Peyer's patch (tissue), 4 donors: ENCODE measurements at regions not wholly inside any gene's neighbourhood (a gene's known extent, or its start where the extent isn't known, plus 50 kb on each side); places are given as distances from the start of the nearest gene placed in this dataset.

Source experiments
- DNase-seq, 3 donors: peaks; one replicate each; pipeline ENCODE4 v3.0.0-alpha.2; 2017 to 2019
- H3K27ac ChIP-seq, 4 donors: fragments of 200-600 bp; sonication (generic); one replicate each; pipeline ENCODE4 v1.5.1; 2016 to 2019
- H3K27me3 ChIP-seq, 2 donors: fragments of 200-600 bp; sonication (generic); one replicate each; pipeline ENCODE4 v1.5.1; 2019
- H3K36me3 ChIP-seq, 3 donors: fragments of 200-600 bp; sonication (generic); one replicate each; pipeline ENCODE4 v1.5.1; 2016 to 2019
- H3K4me1 ChIP-seq, 4 donors: fragments of 200-600 bp; sonication (generic); one replicate each; pipeline ENCODE4 v1.5.1; 2016 to 2019
- H3K4me3 ChIP-seq, 4 donors: fragments of 200-600 bp; sonication (generic); 1 replicate in 3 of 4; 2 replicates in 1 of 4; pipeline ENCODE4 v1.5.1; 2016 to 2019; ENCODE audit warnings: mild to moderate bottlenecking in 1 of 4
- H3K9me3 ChIP-seq, 4 donors: fragments of 200-600 bp; sonication (generic); one replicate each; pipeline ENCODE4 v1.5.1; 2016 to 2019; ENCODE audit warnings: mild to moderate bottlenecking in 1 of 4
- POLR2A ChIP-seq, 2 donors: fragments of 450-650 bp; IDR thresholded peaks; one replicate each; pipeline ENCODE4 v1.5.1; 2017; ENCODE audit warnings: antibody characterized with exemption in 2 of 2, mild to moderate bottlenecking in 2 of 2, moderate library complexity in 2 of 2
- TF ChIP-seq, protein P1 (sequence below), 6 experiments: fragments of 450-650 bp in 4 of 6; fragments of 200-600 bp in 2 of 6; sonication (generic) in 1 of 6; IDR thresholded peaks; one replicate each; pipeline ENCODE4 v1.5.1; 2017 to 2019; ENCODE audit warnings: antibody characterized with exemption in 6 of 6, mild to moderate bottlenecking in 3 of 6, moderate library complexity in 1 of 6

DNA sequence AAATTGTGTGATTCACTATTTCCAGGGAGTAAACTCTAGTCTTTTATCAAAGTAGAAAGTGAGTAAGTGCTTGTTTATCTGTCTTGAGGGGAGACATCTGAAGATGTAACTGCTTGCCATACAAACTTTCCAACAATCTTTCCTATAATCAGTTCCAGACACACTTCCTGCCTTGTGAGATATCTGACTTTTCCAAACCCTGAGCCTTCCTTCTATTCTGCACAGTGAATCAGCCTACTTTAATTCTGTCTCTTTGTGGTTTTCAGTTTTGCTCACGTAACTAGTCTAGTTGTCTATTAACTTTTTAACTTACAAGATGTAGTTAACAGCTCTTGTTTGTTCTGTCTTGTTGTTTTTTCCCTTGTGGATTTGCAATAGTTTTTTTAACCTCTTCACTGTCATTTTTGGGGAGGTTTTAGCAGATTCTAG lies 947.8 kb downstream of the C4orf33 start:
- no peak for TF ChIP-seq POLR2A (IDR thresholded peaks at IDR 0.05)
- H3K4me3 ChIP-seq, result no peak overlapping the region
- DNase-seq, result no peak
- no peaks in the 10 kb centered on the region for H3K27me3 ChIP-seq
- H3K36me3 ChIP-seq, result no peaks in the 10 kb centered on the region
- no peak overlapping the region for H3K27ac ChIP-seq
- no peaks in the 10 kb centered on the region for H3K4me1 ChIP-seq
- no peaks in the 10 kb centered on the region for H3K9me3 ChIP-seq

DNA sequence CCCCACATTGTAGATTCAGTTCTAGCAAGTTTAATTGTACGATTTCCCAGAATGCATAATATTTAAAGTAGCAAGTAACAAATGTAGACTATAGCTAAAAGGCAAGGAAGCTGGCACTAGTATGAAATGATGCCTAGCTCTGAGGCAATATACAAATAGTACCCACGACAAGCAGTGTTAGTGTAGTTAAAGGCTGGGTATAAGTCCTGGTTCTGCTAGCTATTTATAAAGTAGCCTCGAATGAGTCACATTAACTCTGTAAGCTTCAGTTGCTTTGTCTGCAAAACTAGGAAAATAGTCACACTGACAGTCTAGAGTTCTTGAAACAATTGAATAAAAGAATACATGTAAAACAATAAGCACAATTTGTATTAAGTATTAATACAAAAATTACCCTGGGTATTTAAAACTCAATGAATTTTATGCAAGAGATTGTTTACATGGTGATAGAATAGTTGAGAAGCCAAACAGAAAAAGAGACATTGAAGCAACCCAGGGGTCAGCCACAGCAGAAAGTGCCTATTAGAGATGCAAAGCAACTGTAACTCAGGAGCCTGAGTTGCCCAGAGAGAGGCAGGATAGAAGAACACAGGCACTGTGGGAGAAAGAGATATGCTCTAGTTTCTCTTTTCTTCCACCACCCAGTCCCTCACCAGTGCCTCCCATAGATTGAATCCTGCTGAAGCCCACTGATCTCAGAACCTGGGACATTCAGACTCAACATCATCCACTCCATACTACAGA lies 949.0 kb downstream of the C4orf33 start:
- Histone ChIP-seq H3K9me3 (no peaks in the 10 kb centered on the region), H3K27me3 (no peaks in the 10 kb centered on the region), H3K27ac (no peak overlapping the region), H3K36me3 (no peaks in the 10 kb centered on the region), H3K4me3 (no peak overlapping the region), H3K4me1 (no peaks in the 10 kb centered on the region)
- DNase-seq, result no peak
- no peak for TF ChIP-seq POLR2A (IDR thresholded peaks at IDR 0.05)
- TF ChIP-seq, protein P1, sequence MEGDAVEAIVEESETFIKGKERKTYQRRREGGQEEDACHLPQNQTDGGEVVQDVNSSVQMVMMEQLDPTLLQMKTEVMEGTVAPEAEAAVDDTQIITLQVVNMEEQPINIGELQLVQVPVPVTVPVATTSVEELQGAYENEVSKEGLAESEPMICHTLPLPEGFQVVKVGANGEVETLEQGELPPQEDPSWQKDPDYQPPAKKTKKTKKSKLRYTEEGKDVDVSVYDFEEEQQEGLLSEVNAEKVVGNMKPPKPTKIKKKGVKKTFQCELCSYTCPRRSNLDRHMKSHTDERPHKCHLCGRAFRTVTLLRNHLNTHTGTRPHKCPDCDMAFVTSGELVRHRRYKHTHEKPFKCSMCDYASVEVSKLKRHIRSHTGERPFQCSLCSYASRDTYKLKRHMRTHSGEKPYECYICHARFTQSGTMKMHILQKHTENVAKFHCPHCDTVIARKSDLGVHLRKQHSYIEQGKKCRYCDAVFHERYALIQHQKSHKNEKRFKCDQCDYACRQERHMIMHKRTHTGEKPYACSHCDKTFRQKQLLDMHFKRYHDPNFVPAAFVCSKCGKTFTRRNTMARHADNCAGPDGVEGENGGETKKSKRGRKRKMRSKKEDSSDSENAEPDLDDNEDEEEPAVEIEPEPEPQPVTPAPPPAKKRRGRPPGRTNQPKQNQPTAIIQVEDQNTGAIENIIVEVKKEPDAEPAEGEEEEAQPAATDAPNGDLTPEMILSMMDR (IDR thresholded peaks at IDR 0.05), result no peak

DNA sequence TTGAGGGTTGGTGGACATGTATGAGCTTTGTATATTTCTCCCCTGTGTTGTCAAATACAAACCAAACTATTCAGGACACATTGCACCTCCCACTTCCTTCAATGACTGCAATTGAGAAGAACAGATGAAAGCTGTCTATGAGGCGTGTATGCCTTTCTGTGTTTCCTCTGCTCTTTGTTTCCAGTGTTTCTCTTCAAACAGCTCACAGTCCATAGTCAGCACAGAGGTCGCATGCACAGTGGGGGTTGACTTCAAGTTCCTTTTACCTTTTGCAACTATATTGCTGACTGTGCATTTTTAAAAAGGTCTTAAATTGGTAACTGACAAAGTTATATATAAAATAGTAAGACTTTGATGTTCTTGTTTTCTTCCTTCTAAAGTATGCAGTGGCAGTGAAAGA lies 957.8 kb downstream of the C4orf33 start:
- DNase-seq, result no peak
- Histone ChIP-seq H3K36me3 (no peaks in the 10 kb centered on the region), H3K27me3 (no peaks in the 10 kb centered on the region), H3K4me1 (no peaks in the 10 kb centered on the region), H3K4me3 (no peak overlapping the region), H3K27ac (no peak overlapping the region), H3K9me3 (no peaks in the 10 kb centered on the region)
- TF ChIP-seq, protein P1 (IDR thresholded peaks at IDR 0.05), result no peak
- TF ChIP-seq POLR2A (IDR thresholded peaks at IDR 0.05), result no peak

DNA sequence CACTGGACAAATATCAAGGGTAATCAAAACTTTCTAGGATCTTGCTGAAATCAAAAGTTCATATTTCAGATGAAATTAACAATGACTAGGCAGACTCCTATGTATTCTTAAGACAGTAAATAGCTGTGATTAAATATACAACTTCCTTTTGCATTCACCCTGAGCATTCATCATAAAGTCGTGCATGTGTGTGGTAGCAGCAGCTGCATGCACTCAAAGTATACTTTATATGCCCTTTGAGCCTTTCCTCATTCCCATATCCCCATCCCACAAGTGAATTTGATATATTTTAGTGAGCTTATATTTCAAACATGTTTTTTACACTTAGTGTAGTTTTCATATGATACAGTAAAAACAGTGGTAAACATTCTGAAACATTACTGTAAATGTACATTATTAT lies 959.0 kb downstream of the C4orf33 start:
- DNase-seq, result no peak
- no peak overlapping the region for H3K27ac ChIP-seq
- no peaks in the 10 kb centered on the region for H3K9me3 ChIP-seq
- H3K36me3 ChIP-seq, result no peaks in the 10 kb centered on the region
- no peaks in the 10 kb centered on the region for H3K27me3 ChIP-seq
- no peak overlapping the region for H3K4me3 ChIP-seq
- TF ChIP-seq, protein P1 (IDR thresholded peaks at IDR 0.05), result no peak
- TF ChIP-seq POLR2A (IDR thresholded peaks at IDR 0.05), result no peak
- H3K4me1 ChIP-seq, result no peaks in the 10 kb centered on the region

DNA sequence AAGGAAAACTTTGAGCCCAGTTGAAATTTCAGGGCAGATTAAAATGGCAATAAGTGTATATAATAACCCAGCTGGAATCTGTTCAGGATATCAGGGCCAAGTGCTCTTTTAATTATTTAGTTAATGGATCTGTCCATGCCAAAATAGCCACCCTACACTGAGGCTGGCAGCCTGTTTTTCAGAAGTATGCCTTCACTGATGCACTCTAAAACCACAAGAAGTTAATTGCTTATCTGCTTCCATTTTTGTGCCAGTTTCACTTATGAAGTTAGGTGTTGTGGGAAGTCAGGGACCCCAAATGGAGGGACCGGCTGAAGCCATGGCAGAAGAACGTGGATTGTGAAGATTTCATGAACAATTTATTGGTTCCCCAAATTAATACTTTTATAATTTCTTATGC lies 960.3 kb downstream of the C4orf33 start:
- DNase-seq, result no peak
- Histone ChIP-seq H3K36me3 (no peaks in the 10 kb centered on the region), H3K9me3 (no peaks in the 10 kb centered on the region), H3K27me3 (no peaks in the 10 kb centered on the region), H3K27ac (no peak overlapping the region), H3K4me3 (no peak overlapping the region), H3K4me1 (no peaks in the 10 kb centered on the region)
- TF ChIP-seq, protein P1 (IDR thresholded peaks at IDR 0.05), result no peak
- TF ChIP-seq POLR2A (IDR thresholded peaks at IDR 0.05), result no peak

DNA sequence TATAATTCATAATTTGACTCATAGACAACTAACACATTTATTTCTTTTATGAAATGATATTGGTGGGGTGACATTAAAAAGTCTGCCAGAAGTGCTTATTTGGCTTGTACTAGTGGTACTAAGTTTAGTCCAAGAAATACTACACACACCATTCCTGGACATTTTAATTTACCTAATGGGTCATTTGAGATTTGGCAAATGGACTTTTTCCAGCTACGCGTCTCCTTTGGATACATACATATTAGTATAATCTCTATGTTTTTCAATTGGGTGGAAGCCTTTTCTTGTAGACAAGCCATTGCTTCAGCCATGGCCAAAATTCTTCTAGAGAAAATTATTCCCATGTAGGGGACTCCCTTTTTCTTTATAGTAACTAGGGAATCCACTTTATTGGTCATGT lies 968.5 kb downstream of the C4orf33 start:
- DNase-seq, result no peak
- Histone ChIP-seq H3K9me3 (no peaks in the 10 kb centered on the region), H3K36me3 (no peaks in the 10 kb centered on the region), H3K4me3 (no peak overlapping the region), H3K4me1 (no peaks in the 10 kb centered on the region), H3K27ac (no peak overlapping the region), H3K27me3 (no peaks in the 10 kb centered on the region)
- TF ChIP-seq, protein P1 (IDR thresholded peaks at IDR 0.05), result no peak
- TF ChIP-seq POLR2A (IDR thresholded peaks at IDR 0.05), result no peak
